Subcutaneous abdominal adipose tissue (tissue), 5 donors: ENCODE measurements at regions not wholly inside any gene's neighbourhood (a gene's known extent, or its start where the extent isn't known, plus 50 kb on each side); places are given as distances from the start of the nearest gene placed in this dataset.
"Not testable (repeated sequence)": the region's sequence is repeated elsewhere in the genome, so short reads cannot be mapped to it uniquely, and the experiment has no call there.

Experiments used
- H3K27ac ChIP-seq: one replicate; pipeline ENCODE4 v1.7.0; 2013; ENCODE audit warnings: low read depth, mild to moderate bottlenecking, inconsistent platforms, low read length, moderate library complexity
- H3K27me3 ChIP-seq, 5 donors: one replicate each; pipeline ENCODE4 v1.7.0; 2013; ENCODE audit warnings: low read length in 5 of 5, inconsistent platforms in 1 of 5; ENCODE audit not compliant: control insufficient read depth in 5 of 5, insufficient read depth in 4 of 5
- H3K36me3 ChIP-seq, 5 donors: one replicate each; pipeline ENCODE4 v1.7.0; 2013; ENCODE audit warnings: low read length in 5 of 5; ENCODE audit not compliant: control insufficient read depth in 5 of 5, insufficient read depth in 5 of 5
- H3K4me1 ChIP-seq, 5 donors: one replicate each; pipeline ENCODE4 v1.7.0; 2013; ENCODE audit warnings: low read length in 5 of 5, mild to moderate bottlenecking in 3 of 5, moderate library complexity in 1 of 5; ENCODE audit not compliant: control insufficient read depth in 5 of 5, insufficient read depth in 5 of 5
- H3K4me3 ChIP-seq, 5 donors: one replicate each; pipeline ENCODE4 v1.7.0; 2013; ENCODE audit warnings: low read length in 5 of 5, low read depth in 1 of 5
- H3K9ac ChIP-seq, 5 donors: one replicate each; pipeline ENCODE4 v1.7.0; 2013; ENCODE audit warnings: low read length in 5 of 5, mild to moderate bottlenecking in 4 of 5, moderate library complexity in 3 of 5
- H3K9me3 ChIP-seq, 5 donors: one replicate each; pipeline ENCODE4 v1.7.0; 2013; ENCODE audit warnings: low read length in 5 of 5; ENCODE audit not compliant: control insufficient read depth in 5 of 5
- donor health status: healthy.
- donor health status: healthy.
- donor health status: healthy.
- donor health status: healthy.
- donor health status: healthy.

- Histone ChIP-seq H3K4me3 (no peak overlapping the region), H3K27ac (no peak overlapping the region), H3K9ac (no peak overlapping the region), H3K4me1 (no peaks in the 10 kb centered on the region), H3K36me3 (no peaks in the 10 kb centered on the region), H3K27me3 (peaks cover 0 to 27% (median 10%) of the 10 kb centered on the region in 5 donors), H3K9me3 (no peaks in the 10 kb centered on the region)
Measured at GRCh38 chr1:22330092-22330759, 121.4 kb upstream of the ZBTB40 start.

- Histone ChIP-seq H3K4me1 (no peaks in the 10 kb centered on the region), H3K4me3 (no peak overlapping the region), H3K27ac (no peak overlapping the region), H3K27me3 (peaks cover 0 to 27% (median 11%) of the 10 kb centered on the region in 5 donors), H3K9ac (no peak overlapping the region), H3K9me3 (peaks cover 0 to 2% (median 0%) of the 10 kb centered on the region in 5 donors), H3K36me3 (no peaks in the 10 kb centered on the region)
Measured at GRCh38 chr1:22330760-22331119, 120.9 kb upstream of the ZBTB40 start.

- Histone ChIP-seq H3K4me3 (no peak overlapping the region), H3K9ac (no peak overlapping the region), H3K9me3 (peaks cover 0 to 6% (median 0%) of the 10 kb centered on the region in 5 donors), H3K36me3 (no peaks in the 10 kb centered on the region), H3K4me1 (no peaks in the 10 kb centered on the region), H3K27ac (no peak overlapping the region), H3K27me3 (peaks cover 0 to 27% (median 11%) of the 10 kb centered on the region in 5 donors)
Measured at GRCh38 chr1:22331618-22332423, 119.8 kb upstream of the ZBTB40 start.

DNA sequence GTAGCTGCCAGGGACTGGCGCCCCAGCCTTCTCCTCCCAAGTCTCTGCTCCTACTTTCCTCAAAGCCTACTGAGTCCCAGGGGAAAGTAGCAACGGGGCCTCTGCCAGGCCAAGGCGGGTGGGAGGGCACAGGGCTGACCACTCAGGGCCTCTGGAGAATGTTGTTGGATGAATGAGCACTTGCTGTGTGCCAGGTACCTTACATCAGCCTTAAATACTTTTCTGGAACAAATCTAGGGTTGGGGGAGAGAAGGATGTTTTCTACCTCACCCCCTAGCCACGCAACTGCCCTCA lies 119.3 kb upstream of the ZBTB40 start:
- Histone ChIP-seq H3K27ac (no peak overlapping the region), H3K4me1 (no peaks in the 10 kb centered on the region), H3K9ac (no peak overlapping the region), H3K27me3 (peaks cover 0 to 27% (median 10%) of the 10 kb centered on the region in 5 donors), H3K4me3 (no peak overlapping the region), H3K36me3 (no peaks in the 10 kb centered on the region), H3K9me3 (peaks cover 0 to 6% (median 0%) of the 10 kb centered on the region in 5 donors)

- Histone ChIP-seq H3K9ac (no peak overlapping the region), H3K27me3 (peaks cover 0 to 27% (median 10%) of the 10 kb centered on the region in 5 donors)
Measured at GRCh38 chr1:22332795-22333499, 118.7 kb upstream of the ZBTB40 start.

DNA sequence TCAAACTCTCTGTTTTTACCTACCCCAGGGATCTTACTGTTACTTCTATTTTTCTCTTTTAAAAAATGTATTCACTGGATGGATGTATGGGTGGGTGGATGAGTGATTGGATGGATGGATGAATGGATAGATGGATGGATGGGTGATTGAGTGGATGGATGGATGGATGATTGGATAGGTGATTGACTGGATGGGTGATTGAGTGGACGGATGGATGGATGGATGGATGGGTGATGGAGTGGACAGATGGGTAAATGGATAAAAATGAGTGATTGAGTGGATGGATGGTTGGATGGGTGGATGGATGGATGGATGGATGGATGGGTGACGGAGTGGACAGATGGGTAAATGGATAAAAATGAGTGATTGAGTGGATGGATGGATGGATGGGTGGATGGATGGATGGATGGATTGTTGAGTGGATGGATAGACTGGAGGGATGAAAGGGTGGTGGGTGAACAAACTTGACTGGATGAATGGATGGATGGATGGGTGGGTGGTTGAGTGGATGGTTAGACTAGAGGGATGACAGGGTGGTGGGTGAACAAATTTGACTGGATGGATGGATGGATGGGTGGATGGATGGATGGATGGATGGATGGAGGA lies 118.0 kb upstream of the ZBTB40 start:
- H3K4me3 ChIP-seq, result no peak overlapping the region
- peaks cover 0 to 6% (median 0%) of the 10 kb centered on the region in 5 donors for H3K9me3 ChIP-seq
- H3K9ac ChIP-seq, result no peak overlapping the region
- H3K27me3 ChIP-seq, result peaks cover 0 to 28% (median 14%) of the 10 kb centered on the region in 5 donors
- H3K27ac ChIP-seq, result no peak overlapping the region
- no peaks in the 10 kb centered on the region for H3K4me1 ChIP-seq
- no peaks in the 10 kb centered on the region for H3K36me3 ChIP-seq

More at GRCh38 chr1:22332795-22333499, 118.7 kb upstream of the ZBTB40 start:
- Histone ChIP-seq H3K4me1 (no peaks in the 10 kb centered on the region), H3K27ac (no peak overlapping the region), H3K4me3 (no peak overlapping the region), H3K9me3 (peaks cover 0 to 6% (median 0%) of the 10 kb centered on the region in 5 donors), H3K36me3 (no peaks in the 10 kb centered on the region)

GRCh38 chr1:22334860-22335550 lies 116.6 kb upstream of the ZBTB40 start:
- H3K27me3 ChIP-seq, result peaks cover 2 to 34% (median 17%) of the 10 kb centered on the region in 5 donors
- no peaks in the 10 kb centered on the region for H3K36me3 ChIP-seq
- H3K27ac ChIP-seq, result no peak overlapping the region
- H3K9ac ChIP-seq, result no peak overlapping the region
- H3K4me1 ChIP-seq, result no peaks in the 10 kb centered on the region
- peaks cover 0 to 6% (median 0%) of the 10 kb centered on the region in 5 donors for H3K9me3 ChIP-seq
- no peak overlapping the region for H3K4me3 ChIP-seq

DNA sequence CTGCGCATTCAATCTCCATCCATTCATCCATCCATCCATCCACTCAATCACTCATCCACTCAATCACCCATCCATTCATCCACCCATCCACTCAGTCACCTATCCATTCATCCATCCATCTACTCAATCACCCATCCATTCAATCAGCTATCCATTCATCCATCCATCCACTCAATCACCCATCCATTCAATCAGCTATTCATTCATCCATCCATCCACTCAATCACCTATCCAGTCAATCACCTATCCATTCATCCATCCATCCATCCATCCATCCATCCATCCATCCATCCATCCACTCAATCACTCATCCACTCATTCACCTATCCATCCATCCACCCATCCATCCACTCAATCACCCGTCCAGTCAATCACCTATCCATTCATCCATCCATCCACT lies 115.4 kb upstream of the ZBTB40 start:
- H3K4me1 ChIP-seq, H3K36me3 ChIP-seq, H3K9me3 ChIP-seq, H3K27ac ChIP-seq, H3K9ac ChIP-seq, H3K4me3 ChIP-seq: not testable (repeated sequence)
- peaks cover 4 to 40% (median 16%) of the 10 kb centered on the region in 5 donors for H3K27me3 ChIP-seq

DNA sequence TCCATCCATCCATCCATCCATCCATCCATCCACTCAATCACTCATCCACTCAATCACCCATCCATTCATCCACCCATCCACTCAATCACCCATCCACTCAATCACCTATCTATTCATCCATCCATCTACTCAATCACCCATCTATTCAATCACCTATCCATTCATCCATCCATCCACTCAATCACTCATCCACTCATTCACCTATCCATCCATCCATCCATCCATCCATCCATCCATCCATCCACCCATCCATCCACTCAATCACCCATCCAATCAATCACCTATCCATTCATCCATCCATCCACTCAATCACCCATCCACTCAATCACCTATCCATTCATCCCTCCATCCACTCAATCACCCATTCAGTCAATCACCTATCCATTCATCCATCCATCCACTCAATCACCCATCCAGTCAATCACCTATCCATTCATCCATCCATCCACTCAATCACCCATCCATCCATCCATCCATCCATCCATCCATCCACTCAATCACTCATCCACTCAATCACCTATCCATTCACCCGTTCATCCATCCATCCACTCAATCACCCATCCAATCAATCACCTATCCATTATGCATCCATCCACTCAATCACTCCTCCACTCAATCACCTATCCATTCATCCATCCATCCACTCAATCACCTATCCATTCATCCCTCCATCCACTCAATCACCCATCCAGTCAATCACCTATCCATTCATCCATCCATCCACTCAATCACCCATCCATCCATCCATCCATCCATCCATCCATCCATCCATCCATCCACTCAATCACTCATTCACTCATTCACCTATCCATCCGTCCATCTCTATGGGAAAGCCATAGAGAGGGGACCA lies 114.7 kb upstream of the ZBTB40 start:
- peaks cover 4 to 40% (median 21%) of the 10 kb centered on the region in 5 donors for H3K27me3 ChIP-seq
- not testable (repeated sequence) for H3K36me3 ChIP-seq, H3K4me3 ChIP-seq, H3K4me1 ChIP-seq, H3K9me3 ChIP-seq, H3K9ac ChIP-seq, H3K27ac ChIP-seq
